ENCODE measurements at regions not wholly inside any gene's neighbourhood (a gene's known extent, or its start where the extent isn't known, plus 50 kb on each side); places are given as distances from the start of the nearest gene placed in this dataset.

GRCh38 chr9:26247861-26248260, 569.6 kb upstream of the TUSC1 start:
- Mint-ChIP-seq H3K4me1 (no peaks in the 10 kb centered on the region), H3K9me3 (peaks cover 34% of the 10 kb centered on the region), H3K27ac (no peak overlapping the region), H3K27me3 (ENCODE audit: low read depth) (no peaks in the 10 kb centered on the region; the same call in 1 of the 2 replicates), H3K4me3 (no peak overlapping the region), H3K36me3 (peaks cover 15% of the 10 kb centered on the region)
- ChIA-PET CTCF (no interaction called here), POLR2A (no interaction called here)
- no peak for DNase-seq (ENCODE audit: low spot score)
- ATAC-seq, result no peak
- no peak for TF ChIP-seq USF1 (CRISPR knock-in tag; IDR thresholded peaks at IDR 0.05)
- TF ChIP-seq CTCF (IDR thresholded peaks at IDR 0.05), result no peak
- no peak for TF ChIP-seq CDX4 (CRISPR knock-in tag; IDR thresholded peaks at IDR 0.05; ENCODE audit: borderline replicate concordance)
- TF ChIP-seq FOXP4 (CRISPR knock-in tag; IDR thresholded peaks at IDR 0.05), result no peak
- TF ChIP-seq PRRX2 (CRISPR knock-in tag; IDR thresholded peaks at IDR 0.05), result no peak
- TF ChIP-seq AFF4 (CRISPR knock-in tag; IDR thresholded peaks at IDR 0.05; ENCODE audit: borderline replicate concordance), result no peak
- TF ChIP-seq E2F1 (CRISPR knock-in tag; IDR thresholded peaks at IDR 0.05), result no peak
- no peak for TF ChIP-seq ARID4B (CRISPR knock-in tag; IDR thresholded peaks at IDR 0.05; ENCODE audit: borderline replicate concordance)
- TF ChIP-seq ATF3 (CRISPR knock-in tag; conservative IDR thresholded peaks at IDR 0.05), result no peak
- no peak for TF ChIP-seq GABPB1 (CRISPR knock-in tag; IDR thresholded peaks at IDR 0.05)
- TF ChIP-seq ZNF532 (CRISPR knock-in tag; IDR thresholded peaks at IDR 0.05; ENCODE audit: borderline replicate concordance), result no peak
- no peak for TF ChIP-seq ATF6 (CRISPR knock-in tag; IDR thresholded peaks at IDR 0.05)
- TF ChIP-seq USF2 (CRISPR knock-in tag; IDR thresholded peaks at IDR 0.05), result no peak
